ENCODE measurements at regions not wholly inside any gene's neighbourhood (a gene's known extent, or its start where the extent isn't known, plus 50 kb on each side); places are given as distances from the start of the nearest gene placed in this dataset.

DNA sequence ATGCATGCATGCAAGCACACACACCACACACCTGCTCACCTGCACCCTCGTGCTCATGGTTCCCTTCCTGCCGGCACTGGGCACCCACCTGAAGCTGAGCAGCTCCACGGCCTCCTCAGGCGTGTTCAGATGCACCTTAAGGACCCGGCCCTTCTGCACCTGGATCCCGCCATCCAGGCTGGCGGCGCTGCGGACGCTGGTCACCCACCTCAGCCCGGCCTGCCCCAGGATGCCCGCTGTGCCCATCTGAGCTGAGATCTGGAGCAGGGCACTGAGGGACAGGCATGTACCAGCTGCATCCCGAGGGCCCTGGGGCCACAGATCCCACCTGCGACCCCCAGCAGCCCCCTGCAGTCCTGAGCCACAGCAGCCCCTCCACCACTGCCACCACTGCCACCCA lies 110.0 kb downstream of the LITAF start:
- no peak for DNase-seq

DNA sequence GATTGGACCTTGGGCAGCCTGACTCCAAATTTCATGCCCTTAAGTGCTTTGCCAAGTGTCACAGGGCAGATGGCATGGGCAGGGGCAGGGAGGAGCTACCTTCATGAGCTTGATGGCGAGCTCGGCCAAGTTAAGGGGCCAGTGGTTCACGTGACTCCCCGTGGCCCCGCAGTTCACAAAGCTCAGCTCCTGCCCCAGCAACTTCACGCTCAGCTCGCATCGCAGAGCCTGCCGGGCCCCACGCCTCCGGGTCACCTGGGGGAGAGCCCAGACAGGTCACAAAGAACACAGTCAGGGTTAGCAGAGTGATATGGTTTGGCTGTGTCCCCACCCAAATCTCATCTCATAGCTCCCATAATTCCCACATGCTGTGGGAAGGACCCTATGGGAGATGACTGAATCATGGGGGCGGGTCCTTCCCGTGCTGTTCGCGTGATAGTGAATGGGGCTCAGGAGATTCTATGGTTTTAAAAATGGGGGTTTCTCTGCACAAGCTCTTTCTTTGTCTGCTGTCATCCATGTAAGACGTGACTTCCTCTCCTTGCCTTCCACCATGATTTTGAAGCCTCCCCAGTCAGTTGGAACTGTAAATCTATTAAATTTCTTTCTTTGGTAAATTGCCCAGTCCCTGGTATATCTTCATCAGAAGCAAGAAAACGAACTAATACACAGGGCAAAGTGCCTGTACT lies 108.1 kb downstream of the LITAF start:
- no peak for DNase-seq

DNA sequence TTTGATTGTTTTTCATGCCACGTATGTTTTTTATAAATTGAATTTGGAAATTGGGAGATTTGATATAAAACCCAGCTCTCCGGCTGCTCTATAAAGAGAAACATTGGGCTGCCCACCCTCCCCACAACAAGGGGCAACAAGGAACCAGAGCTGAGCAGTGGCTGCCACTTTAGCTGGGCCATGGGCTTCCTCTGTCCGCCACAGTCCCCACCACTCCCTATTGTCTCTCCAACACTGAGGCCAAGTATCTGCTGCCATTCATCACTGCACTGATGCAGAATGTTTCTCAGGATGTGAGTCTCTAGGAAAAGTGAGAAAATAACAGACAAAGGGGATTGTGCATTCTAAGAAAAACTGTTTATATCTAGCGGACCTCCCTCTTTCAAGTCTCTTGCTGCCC lies 106.8 kb downstream of the LITAF start:
- DNase-seq: no peak

DNA sequence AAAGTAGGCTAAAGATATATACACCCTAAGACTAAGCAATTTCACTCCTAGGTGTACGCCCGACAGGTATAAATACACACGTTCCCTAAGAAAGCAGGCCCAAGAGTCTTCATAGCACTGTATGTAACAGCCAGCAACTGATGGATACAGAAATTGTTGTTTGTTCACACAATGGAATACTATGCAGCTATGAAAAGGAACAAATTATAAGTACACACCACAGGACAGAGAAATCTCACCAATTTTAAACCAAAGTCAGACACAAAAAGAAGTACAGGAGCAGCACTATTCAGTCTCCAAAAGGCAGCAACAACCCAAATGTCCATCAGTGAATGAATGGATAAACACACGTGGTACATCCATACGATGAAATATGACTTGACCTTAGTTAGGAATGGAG lies 106.1 kb downstream of the LITAF start:
- no peak for DNase-seq

DNA sequence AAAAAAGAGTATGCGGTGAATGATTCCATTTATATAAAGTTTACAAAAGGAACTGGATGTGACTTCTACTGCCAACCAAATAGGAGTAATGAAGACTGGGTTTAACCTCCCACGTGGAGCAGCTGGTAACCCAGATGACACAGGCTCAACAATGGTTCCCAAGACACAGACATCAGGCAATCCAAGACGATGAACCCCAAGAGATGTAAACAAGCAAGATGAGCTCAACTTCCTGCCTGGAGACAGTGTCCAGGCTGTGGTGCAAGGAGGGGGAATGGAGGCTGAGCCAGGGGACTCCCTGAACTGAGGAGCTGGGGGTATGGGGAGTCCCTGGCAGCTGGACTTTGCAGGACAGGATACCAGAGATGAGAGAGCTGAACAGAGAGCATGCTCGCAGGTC lies 104.7 kb downstream of the LITAF start:
- no peak for DNase-seq

DNA sequence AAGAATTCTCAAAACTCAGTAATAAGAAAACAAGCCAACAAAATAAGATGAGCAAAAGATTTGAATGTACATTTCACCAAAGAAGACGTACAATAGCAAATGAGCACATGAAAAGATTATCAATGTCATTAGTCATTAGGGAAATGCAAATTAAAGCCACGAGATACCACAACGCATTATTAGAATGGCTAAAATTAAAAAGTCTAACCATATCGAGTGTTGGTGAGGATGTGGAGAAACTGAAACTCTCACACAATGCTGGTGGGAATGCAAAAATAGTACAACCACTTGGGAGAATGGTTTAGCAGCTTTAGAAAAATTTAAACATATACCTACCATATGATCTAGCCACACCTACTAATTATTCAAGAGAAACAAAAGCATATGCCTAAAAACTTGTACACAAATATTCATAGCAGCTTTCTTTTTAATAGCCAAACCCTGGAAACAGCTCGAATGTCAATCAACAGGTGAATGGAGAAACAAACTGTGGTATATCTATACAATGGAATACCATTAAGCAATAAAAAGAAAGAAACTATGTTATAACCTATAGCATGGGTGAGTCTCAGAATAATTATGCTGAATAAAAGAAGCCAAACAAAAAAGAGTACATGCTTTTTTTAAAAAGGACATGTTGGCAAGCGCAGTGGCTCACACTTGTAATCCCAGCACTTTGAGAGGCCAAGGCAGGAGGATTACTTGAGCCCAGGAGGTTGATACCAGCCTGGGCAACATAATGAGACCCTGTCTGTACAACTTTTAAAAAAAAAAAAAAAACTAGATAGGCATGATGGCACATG lies 103.6 kb downstream of the LITAF start:
- DNase-seq: no peak

DNA sequence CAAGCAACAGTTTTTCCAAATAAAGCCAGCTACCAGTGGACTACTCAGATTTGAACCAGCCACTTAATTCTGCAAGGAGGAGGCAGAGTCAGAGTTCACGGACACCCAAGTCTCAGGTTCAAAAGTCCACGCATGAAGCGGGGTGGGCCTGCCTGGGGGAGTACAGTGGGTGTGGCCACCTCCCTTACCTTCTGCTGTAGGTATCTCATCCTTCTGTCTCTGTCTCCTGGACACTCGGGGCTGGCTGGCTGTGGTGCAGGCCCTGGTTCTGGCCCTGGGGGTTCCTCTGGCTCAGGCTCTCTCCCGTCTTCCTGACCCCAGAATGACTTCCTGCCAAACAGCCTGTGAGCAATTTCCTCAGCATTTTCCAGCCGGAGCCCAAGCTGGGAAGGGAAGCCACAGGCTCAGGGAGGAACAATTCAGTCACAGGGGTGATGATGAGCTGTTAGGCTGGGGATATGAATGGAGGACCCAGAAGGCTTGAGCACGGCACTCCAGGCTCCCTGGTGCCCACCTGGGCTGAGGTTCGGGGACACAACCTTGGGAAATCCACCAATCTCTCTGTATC lies 101.9 kb downstream of the LITAF start:
- DNase-seq: no peak

DNA sequence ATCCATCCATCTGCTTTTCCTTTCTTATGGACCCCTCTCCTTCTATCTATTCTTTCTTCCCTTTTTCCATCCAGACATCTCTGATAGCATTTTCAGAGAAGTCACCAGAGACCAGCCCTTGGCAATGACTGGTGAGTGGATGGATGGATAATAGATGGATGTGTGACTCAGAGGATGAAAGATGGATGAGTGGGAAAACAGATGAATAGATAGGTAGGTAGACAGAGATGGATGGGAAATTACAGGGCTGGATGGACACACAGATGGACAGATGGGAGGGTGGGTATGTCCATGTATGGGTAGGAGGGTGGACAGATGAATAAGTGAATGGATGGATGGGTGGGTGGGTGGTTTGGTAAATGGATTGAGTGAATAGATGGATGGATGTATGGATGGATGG lies 101.0 kb downstream of the LITAF start:
- DNase-seq: no peak

DNA sequence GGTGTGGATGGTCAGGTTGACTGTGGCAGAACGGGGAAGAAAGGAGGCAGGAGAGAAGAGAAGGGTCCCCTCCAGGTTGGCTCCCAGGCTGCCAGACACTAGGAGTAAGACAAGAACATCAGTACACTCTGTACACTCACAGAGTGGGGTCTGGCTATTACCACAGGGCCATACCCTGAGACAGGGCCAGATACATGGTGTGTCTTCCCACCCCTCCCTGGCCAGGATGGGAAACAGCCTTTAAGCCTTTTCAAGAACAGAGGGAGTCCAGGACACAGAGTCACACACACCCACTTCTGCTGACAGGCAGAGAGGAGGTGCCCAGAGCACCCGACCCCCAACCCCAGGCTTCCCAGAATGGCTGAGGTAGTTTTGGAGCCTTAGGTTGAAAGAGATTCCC lies 99.4 kb downstream of the LITAF start:
- no peak for DNase-seq

DNA sequence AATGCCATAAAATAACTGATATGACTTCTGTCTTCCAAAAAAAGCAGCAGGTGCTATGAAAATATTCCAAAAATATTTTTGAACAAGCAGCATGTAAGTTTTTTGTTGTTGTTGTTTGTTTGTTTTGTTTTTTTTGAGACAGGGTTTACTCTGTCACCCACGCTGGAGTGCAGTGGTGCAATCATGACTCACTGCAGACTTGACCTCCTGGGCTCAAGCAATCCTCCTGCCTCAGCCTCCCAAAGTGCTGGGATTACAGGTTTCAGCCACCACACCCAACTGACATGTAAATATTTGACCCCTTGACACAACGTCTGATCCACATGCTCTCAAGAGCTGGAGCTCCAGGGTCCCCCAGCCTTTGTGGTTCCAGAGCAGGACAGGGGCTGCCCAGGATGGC lies 98.4 kb downstream of the LITAF start:
- no peak for DNase-seq

DNA sequence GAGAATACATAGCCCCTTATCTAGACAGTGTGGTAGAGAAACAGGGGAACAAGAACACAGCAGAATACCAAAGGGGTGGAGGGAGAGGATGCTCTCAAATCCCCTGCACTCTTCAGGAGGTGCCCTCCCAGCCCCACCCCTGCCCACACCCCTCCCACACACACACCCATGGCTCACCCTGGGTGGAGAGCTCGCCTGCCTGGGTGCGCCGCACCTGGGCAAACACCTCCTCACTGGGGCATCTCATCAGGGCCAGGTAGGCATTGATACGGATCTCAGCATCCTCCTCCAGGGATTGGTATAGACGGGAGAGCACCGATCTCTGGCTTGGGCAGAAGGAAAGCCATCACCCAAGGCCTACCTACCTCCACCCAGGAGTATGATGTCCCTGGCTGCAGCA lies 95.2 kb downstream of the LITAF start:
- DNase-seq: no peak

DNA sequence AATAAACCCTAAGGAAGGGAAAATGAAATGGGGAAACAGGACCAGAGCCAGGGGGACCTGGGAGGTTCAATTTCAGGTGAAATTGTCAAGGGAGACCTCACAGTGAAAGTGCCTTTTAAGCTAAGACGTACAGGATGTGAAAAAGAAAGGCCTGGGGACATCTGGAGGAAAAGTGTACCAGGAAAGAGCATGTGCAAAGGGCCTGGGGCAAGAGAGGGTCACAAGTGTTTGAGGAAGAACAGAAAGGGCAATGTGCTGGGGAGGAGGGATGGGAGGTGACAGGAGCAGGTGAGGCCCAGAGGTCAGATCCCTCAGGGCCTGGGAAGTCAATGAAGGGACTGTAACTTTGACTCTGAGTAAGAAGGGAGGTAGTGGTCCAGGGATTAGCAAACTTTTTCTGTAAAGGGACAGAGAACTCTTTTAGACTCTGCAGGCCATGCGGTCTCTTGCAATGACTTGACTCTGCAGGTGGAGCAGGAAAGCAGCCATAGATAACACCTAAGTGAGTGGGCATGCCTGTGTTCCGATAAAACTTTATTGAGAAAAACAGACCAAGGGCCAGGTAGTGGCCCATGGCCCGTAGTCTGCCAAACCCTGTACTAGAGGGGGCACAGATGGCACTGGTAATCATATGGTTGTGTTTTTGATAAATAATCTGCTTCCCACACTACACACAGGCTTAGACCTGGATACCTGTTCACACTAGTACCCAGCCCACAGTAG lies 93.8 kb downstream of the LITAF start:
- DNase-seq: no peak

DNA sequence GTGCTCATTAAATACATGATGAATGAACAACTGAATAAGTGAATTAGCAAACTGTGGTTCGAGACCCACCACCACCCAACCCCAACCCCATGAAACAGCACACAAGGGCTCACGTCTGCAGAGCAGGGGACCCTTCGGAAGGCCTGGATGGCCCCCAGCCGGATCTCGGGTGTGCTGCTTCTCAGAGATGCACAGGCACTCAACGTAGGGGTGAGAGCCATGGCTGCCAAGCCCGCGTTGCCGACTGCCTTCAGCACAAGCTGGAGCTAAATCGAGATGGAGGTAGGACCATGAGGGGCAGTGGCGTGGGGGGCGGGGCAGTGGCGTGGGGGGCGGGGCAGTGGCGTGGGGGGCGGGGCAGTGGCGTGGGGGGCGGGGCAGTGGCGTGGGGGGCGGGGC lies 93.2 kb downstream of the LITAF start:
- DNase-seq: no peak

DNA sequence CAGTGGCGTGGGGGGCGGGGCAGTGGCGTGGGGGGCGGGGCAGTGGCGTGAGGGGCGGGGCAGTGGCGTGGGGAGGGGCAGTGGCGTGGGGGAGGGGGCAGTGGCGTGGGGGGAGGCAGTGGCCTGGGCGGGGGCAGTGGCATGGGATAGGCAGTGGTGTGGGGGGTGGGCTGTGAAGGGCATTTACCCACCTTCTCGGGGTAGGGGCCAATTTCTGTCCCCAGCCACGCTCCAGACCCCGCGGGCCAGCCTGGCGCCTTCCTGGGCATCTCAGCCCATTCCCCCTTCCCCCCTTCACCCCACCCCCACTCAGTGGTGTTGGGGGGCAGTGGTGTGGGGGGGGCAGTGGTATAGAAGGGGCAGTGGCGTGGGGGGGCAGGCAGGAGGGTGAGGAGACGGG lies 92.7 kb downstream of the LITAF start:
- no peak for DNase-seq

DNA sequence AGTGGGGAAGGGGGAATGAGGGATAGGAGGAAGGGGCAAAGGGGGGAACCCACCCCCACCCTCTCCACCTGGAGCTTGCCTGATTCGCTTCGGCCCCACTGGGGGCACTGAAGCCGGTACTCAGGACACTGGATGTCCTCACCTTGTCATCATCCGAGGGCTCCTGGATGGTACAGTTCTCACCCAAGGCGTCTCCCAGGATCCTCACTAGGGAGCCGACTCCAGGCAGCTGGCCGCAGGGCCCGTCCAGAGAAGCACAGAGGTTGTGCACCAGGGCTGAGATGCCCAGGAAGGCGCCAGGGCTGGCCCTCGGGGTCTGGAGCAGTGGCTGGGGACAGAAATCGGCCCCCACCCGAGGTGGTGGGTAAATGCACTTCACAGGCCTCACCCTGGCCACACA lies 92.3 kb downstream of the LITAF start:
- no peak for DNase-seq

DNA sequence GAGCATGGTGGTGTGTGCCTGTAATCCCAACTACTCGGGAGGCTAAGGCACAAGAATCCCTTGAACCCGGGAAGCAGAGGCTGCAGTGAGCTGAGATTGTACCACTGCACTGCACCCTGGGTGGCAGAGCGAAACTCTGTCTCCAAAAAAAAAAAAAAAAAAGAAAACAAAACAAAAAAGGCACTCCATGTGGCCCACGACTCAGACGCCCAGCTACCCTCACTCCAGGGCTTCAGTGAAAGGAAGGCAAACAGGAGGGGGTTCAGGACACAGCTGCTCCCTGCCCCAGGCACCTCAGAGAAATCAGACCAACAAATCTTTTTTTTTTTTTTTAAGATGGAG lies 91.7 kb downstream of the LITAF start:
- no peak for DNase-seq

Data from activated T-cell treated with anti-CD3 and anti-CD28 coated beads, Interleukin-2, amount 50 U/mL, for 48 hours (primary cell).